WI38 (cell line): ENCODE measurements at regions not wholly inside any gene's neighbourhood (a gene's known extent, or its start where the extent isn't known, plus 50 kb on each side); places are given as distances from the start of the nearest gene placed in this dataset.
"Not testable (repeated sequence)": the region's sequence is repeated elsewhere in the genome, so short reads cannot be mapped to it uniquely, and the experiment has no call there.

Experiments used
- H3K4me3 ChIP-seq: 2 replicates; pipeline ENCODE4 v1.5.1; 2011; ENCODE audit warnings: low read depth, mild to moderate bottlenecking, control low read depth, low read length
- CTCF ChIP-seq: IDR thresholded peaks from 2 replicates; pipeline ENCODE4 v1.5.1; 2012; ENCODE audit warnings: low read depth, mild to moderate bottlenecking, control low read depth, low read length

- no peak overlapping the region for H3K4me3 ChIP-seq
- TF ChIP-seq CTCF = no peak
Measured at GRCh38 chr19:28067882-28068281, 1145.1 kb downstream of the UQCRFS1 start.

- no peak overlapping the region for H3K4me3 ChIP-seq
- TF ChIP-seq CTCF = no peak
Measured at GRCh38 chr19:28066988-28067387, 1146.0 kb downstream of the UQCRFS1 start.

- H3K4me3 ChIP-seq = no peak overlapping the region
- TF ChIP-seq CTCF = no peak
Measured at GRCh38 chr19:28066161-28066560, 1146.8 kb downstream of the UQCRFS1 start.

- H3K4me3 ChIP-seq = no peak overlapping the region
- no peak for TF ChIP-seq CTCF
Measured at GRCh38 chr19:28065026-28065425, 1147.9 kb downstream of the UQCRFS1 start.

- no peak for TF ChIP-seq CTCF
- no peak overlapping the region for H3K4me3 ChIP-seq
Measured at GRCh38 chr19:28063702-28064101, 1149.2 kb downstream of the UQCRFS1 start.

- no peak for TF ChIP-seq CTCF
- H3K4me3 ChIP-seq = no peak overlapping the region
Measured at GRCh38 chr19:28061111-28061510, 1151.8 kb downstream of the UQCRFS1 start.

- not testable (repeated sequence) for H3K4me3 ChIP-seq
Measured at GRCh38 chr19:28057026-28057425, 1155.9 kb downstream of the UQCRFS1 start.

- no peak overlapping the region for H3K4me3 ChIP-seq
- TF ChIP-seq CTCF = no peak
Measured at GRCh38 chr19:28051047-28051446, 1161.9 kb downstream of the UQCRFS1 start.
